Superior temporal gyrus (tissue), 1 donor: ENCODE measurements at regions not wholly inside any gene's neighbourhood (a gene's known extent, or its start where the extent isn't known, plus 50 kb on each side); places are given as distances from the start of the nearest gene placed in this dataset.
"Not testable (repeated sequence)": the region's sequence is repeated elsewhere in the genome, so short reads cannot be mapped to it uniquely, and the experiment has no call there.

Source experiments
- DNase-seq: peaks from one replicate; pipeline ENCODE4 v3.0.0-alpha.2; 2016; ENCODE audit errors: extremely low spot score

DNA sequence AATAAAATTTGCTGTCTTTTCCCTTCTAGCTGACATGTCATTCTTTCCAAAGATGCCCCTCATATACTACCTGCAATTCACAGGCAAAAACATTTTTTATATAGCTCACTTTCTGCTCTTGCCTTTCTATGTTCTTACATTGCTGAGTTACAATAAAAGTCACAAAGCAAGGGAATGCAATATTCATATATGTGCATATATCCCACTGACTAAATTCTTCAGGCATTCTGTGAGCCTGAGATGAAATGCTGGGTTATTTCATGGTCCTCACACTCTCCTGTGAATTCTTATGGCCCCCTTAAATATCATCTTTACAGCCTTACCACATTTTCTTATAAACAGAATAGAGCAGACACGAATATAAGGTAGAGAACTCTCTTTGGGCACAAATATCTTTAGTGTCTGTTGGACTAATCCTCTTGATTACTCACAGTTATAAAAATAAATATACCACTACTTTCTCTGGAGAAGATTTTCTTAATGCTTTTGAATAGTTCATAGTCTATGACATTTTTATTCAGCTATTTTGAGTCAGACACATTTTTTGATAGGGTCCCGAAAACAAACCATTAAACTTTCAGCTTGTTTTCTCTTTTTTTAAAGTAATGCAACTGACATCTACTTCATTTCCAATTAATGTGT lies 84.1 kb upstream of the H2AZ1 start:
- DNase-seq = no peak

DNA sequence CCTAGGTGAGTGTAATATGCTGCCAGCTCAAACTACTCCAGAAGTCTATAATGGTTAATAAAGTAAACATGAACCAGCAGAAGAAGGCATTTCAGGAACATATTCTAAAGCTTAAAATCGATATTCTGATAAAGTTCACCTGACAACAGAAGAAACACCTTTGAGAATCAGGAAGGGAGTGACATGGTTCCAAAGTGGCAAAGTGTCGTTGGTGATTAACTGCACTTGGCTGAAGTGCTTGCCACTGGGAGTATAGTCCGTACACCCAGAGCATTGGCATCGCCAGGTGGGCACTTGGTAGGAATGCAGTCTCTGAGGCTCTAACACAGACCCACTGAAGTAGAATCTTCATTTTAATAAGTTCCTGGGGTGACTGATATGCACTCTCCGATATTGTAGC lies 76.0 kb upstream of the H2AZ1 start:
- DNase-seq = no peak

DNA sequence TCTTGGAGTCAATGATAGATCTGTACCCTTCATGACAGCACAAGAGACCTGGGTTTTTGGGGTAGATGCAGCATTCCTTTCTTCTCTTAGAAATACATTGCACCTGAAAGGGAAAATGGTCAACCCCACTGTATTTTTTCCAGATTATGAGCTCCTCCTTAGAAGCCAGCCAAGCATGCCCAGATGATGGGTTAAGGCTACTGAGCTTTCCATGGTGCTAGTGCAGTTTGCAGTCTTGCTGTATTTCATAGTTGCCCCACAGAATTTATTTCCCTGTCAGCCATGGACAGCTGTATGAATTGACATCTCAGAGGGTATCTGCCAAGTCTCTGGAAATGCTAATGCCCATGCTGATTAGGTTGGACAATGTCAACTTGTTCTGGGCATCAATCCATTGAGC lies 73.7 kb upstream of the H2AZ1 start:
- no peak for DNase-seq

DNA sequence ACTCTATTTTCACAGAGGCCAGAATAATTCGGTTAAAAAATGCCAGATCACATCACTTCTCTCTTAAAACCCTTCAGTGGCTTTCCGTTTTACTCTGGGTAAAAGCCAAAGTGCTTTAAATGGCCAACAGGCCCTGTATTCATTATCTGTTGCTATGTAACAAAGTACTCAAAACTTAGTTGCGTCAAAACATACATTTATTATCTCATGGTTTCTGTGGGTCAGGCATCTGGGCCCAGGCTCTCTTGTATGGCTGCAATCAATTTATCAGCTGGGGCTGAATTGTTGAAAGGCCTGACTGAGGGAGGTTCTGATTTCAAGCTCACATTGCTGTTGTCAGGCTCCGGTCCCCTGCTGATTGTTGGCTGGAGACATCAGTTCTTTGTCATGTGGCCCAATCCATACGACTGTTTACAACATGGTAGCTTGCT lies 72.7 kb upstream of the H2AZ1 start:
- no peak for DNase-seq

DNA sequence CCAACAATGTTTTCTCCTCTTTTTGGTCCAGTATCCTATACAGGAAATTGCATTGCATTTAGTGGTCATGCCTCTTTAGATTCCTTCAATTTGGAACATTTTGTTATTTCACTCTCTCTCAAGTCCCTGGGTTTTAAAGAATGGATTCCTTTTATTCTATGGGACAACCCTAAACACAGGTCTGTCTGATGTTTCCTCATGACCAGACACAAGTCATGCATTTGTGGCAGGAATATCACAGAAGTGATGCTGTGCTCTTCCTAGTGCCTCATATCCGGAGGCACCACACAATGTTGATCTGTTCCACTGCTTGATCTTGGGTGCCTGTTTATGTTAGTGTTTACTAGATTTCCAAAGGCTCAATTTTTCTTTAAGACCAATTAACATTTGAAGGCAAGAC lies 69.7 kb upstream of the H2AZ1 start:
- no peak for DNase-seq

DNA sequence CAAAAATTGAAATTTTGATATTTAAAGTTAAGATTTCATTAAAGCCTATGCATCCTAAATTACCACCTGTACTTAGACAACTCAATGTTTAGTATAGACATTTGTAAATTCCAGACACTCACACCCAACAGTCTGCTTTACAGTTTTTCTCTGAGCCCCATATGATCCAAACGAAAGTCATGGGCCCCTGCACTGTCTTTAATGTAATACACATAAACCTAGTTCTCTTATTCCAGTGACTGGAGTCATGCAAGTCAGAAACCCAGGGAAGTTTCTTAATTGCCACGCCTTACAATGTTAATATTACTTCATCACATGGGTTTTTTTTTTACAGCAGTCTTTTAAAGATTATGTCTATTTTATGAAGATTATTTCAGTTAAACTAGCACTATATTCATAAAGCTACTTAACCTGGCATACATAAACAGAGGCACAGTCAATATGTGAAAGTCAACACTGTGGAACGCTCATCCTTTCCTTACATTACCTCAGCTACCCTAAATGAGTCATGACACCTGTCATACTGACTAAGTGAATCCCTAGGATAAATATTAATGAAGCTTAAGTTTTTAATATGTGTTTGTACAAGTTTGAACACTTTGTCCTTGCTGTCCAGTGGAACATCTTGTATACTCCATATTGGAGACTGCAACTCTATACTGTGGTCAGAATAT lies 67.7 kb upstream of the H2AZ1 start:
- DNase-seq = no peak

DNA sequence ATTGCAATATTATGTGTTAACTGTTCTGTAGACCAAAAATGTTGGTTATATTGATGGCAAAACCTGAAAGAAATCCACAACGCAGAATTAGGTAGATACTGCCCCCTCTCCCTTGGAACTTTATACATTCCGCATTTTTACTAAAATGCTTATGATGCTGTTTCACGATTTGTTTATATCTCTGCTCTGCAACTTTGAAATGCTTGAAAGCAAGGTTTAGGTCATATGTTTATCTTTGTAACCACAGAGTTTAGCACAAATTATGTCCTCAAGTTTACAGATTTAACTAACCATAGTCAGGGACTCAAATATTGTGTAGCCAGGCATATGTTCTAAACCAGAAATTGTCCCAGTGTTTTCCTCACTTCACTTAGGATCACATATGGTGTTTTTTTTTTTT lies 66.1 kb upstream of the H2AZ1 start:
- no peak for DNase-seq

DNA sequence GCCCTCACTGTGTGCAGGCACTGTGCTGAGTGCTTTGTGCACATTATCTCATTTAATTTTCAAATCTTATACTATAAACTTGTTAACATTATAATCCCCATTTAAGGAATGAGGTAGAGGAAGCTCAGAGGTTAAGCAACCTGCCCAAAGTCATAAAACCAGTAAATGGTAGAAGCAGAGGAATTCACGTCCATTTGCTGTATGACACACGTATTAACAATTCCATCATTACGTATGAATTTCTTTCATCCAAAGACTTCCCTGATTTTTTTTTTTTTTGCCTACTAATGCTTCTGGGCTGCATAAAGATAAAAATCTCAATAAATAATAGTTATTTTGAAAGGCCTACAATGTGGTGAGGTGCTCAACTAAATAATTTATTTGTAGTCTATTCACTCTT lies 64.5 kb upstream of the H2AZ1 start:
- DNase-seq = no peak

DNA sequence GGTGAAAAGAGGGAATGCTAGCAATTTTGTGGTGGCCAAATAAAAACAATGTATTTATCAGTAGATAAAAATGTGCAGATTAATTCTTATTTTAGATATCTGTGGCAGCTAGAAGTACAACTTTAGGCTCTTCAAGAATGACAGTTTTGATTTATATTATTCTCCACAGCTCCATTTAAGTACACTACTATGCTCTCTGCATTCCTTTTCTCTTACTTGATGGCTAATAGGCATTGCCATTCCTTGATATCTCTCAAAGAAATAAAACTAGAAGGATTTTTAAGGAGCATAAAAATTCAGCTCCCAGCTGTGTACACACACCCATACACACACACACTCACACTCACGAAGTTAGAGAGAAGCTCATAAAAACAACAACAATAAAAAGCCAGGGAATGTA lies 59.4 kb upstream of the H2AZ1 start:
- DNase-seq = no peak

DNA sequence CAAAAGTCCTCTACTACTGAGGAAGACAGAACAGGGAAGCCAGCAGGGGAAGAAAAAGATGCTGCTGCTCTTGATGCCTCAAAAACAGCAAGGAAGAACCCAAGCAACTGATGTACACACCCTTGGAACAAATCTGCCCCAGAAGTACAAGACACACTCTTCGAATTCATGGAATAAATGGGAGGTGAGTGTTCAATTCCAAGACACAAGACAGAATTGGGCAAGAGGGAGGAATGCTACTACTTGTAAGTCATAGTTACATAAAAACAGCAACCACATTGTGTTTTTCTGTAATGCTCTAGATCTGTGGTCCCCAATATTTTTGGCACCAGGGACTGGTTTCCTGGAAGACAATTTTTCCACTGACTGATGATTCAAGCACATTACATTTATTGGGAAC lies 58.0 kb upstream of the H2AZ1 start:
- DNase-seq = no peak

DNA sequence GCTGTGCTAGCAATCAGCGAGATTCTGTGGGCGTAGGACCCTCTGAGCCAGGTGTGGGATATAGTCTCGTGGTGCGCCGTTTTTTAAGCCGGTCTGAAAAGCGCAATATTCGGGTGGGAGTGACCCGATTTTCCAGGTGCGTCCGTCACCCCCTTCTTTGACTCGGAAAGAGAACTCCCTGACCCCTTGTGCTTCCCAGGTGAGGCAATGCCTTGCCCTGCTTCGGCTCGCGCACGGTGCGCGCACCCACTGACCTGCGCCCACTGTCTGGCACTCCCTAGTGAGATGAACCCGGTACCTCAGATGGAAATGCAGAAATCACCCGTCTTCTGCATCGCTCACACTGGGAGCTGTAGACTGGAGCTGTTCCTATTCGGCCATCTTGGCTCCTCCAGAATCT lies 56.1 kb upstream of the H2AZ1 start:
- not testable (repeated sequence) for DNase-seq
